ENCODE measurements at regions not wholly inside any gene's neighbourhood (a gene's known extent, or its start where the extent isn't known, plus 50 kb on each side); places are given as distances from the start of the nearest gene placed in this dataset.
"Not testable (repeated sequence)": the region's sequence is repeated elsewhere in the genome, so short reads cannot be mapped to it uniquely, and the experiment has no call there.

GRCh38 chr2:210776756-210777155, 220.4 kb downstream of the CPS1 start:
- no peak for DNase-seq (ENCODE audit: low read depth)
- no peak overlapping the region for H3K4me3 ChIP-seq (ENCODE audit: low read depth, low read length)
- TF ChIP-seq CTCF (IDR thresholded peaks at IDR 0.05; ENCODE audit: low read depth, low read length, missing control alignments): no peak

- TF ChIP-seq CTCF (IDR thresholded peaks at IDR 0.05; ENCODE audit: low read depth, low read length, missing control alignments): no peak
- H3K4me3 ChIP-seq (ENCODE audit: low read depth, low read length): no peak overlapping the region
- no peak for DNase-seq (ENCODE audit: low read depth)
Measured at GRCh38 chr2:210782222-210782621, 225.8 kb downstream of the CPS1 start.

- H3K4me3 ChIP-seq (ENCODE audit: low read depth, low read length); DNase-seq (ENCODE audit: low read depth): not testable (repeated sequence)
Measured at GRCh38 chr2:210787831-210788230, 231.4 kb downstream of the CPS1 start.

- no peak overlapping the region for H3K4me3 ChIP-seq (ENCODE audit: low read depth, low read length)
- TF ChIP-seq CTCF (IDR thresholded peaks at IDR 0.05; ENCODE audit: low read depth, low read length, missing control alignments): no peak
- no peak for DNase-seq (ENCODE audit: low read depth)
Measured at GRCh38 chr2:210792000-210792399, 235.6 kb downstream of the CPS1 start.

- DNase-seq (ENCODE audit: low read depth): no peak
- H3K4me3 ChIP-seq (ENCODE audit: low read depth, low read length): no peak overlapping the region
- no peak for TF ChIP-seq CTCF (IDR thresholded peaks at IDR 0.05; ENCODE audit: low read depth, low read length, missing control alignments)
Measured at GRCh38 chr2:210795506-210795905, 239.1 kb downstream of the CPS1 start.

GRCh38 chr2:210798180-210798579, 241.8 kb downstream of the CPS1 start:
- no peak for DNase-seq (ENCODE audit: low read depth)
- no peak for TF ChIP-seq CTCF (IDR thresholded peaks at IDR 0.05; ENCODE audit: low read depth, low read length, missing control alignments)
- no peak overlapping the region for H3K4me3 ChIP-seq (ENCODE audit: low read depth, low read length)

- H3K4me3 ChIP-seq (ENCODE audit: low read depth, low read length): no peak overlapping the region
- no peak for TF ChIP-seq CTCF (IDR thresholded peaks at IDR 0.05; ENCODE audit: low read depth, low read length, missing control alignments)
- DNase-seq (ENCODE audit: low read depth): no peak
Measured at GRCh38 chr2:210814251-210815025, 258.0 kb downstream of the CPS1 start.

Data from GM12864 (cell line).